NCI-H2171 treated with DMSO at 0.1 percent for 48 hours (cell line): ENCODE measurements at regions not wholly inside any gene's neighbourhood (a gene's known extent, or its start where the extent isn't known, plus 50 kb on each side); places are given as distances from the start of the nearest gene placed in this dataset.
"Not testable (repeated sequence)": the region's sequence is repeated elsewhere in the genome, so short reads cannot be mapped to it uniquely, and the experiment has no call there.

ENCODE experiments used
- DNase-seq: peaks from one replicate; lab custom pipeline; 2025; lab: John Stamatoyannopoulos, UW

DNA sequence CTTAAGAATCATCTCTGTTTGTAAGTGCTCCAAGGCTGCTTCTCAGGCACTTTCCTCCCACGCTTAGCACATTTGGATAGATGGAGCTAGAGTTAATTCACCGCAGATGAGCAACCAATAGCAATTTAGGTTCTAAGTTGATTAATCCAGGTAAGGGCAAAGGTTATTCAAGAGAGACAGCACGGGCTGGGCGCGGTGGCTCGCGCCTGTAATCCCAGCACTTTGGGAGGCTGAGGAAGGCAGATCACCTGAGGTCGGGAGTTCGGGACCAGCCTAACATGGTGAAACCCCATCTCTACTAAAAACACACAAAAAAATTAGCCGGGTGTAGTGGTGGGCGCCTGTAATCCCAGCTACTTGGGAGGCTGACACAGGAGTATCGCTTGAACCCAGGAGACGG is 54.5 kb upstream of the UNC13C start:
- DNase-seq: not testable (repeated sequence)

DNA sequence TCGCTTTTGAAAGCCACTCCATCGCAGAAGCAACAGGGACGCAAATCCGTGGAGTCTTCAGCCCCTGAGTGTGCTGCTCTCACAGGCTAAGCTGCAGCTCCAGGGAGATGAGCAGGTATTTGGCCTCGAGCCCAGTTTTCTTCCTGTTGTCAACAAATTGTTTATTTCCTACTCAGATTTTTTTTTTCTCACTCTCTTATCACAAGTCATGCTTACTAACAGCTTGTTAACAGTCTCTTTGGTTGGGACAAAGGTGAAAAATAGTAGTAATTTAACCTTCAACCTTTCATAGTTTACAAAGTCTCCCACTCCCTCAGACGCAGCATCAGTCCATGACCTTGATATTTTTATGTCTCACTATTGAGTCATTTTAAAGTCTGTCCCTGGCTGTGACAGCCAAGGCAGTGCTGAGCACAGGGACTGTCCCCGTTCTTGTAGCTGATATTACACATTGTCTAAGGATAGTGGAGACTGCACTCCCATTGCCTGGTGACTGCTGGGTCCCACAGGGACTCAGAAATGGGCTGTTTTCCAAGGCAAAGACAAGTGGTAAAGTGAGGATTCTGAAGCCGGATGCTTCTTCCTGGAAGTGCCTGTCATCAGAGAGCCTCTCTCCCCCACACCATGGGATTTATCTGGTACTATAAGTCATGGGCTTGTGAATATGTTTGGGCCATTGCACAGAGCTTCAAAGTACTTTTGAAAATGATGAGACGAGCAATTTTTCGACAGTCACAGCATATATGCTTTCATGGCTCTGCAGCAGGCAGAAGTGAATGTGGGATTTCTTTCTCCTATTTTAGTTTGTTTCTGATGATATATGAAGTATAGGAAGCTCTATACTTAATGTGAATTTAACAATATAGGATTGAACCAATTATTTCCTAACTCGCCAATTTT is 59.8 kb upstream of the UNC13C start:
- DNase-seq: no peak

DNA sequence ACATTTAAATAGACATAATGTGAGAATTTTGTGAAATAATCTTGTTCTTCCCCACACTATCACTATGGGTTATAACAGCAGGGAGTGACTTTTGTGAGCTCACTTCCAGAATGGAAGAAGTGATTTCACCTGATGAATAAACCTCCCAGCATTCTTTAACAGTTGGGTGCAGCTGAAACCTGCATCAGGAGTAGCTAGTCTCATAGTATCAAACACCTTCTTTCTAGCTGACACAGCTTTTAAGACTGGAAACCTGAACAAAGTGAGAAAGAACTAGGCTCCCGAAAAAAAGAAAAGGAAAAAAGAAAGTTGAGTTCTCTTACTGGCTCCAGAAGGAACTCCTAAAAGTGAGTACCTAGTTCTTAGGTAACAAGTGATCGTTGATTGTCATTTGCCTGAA is 61.1 kb upstream of the UNC13C start:
- no peak for DNase-seq

DNA sequence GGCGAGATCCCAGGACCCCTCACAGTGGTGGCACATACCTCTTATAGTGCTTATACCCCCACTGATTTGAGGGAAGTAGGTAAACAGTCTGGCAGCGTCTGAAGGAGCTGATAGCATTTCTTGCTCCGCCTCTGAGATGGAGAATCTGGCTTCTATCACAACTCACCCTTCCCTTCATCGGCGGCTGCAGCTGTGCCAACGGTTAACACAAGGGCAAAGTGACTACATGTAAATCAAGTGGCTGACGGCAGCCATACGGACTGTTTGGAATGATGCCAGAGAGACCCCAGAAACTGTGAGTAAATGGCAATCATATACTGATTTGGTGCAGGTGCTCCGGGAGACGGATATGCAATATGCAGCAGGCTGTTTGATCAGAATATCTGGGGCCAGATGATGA is 66.8 kb upstream of the UNC13C start:
- DNase-seq: no peak

DNA sequence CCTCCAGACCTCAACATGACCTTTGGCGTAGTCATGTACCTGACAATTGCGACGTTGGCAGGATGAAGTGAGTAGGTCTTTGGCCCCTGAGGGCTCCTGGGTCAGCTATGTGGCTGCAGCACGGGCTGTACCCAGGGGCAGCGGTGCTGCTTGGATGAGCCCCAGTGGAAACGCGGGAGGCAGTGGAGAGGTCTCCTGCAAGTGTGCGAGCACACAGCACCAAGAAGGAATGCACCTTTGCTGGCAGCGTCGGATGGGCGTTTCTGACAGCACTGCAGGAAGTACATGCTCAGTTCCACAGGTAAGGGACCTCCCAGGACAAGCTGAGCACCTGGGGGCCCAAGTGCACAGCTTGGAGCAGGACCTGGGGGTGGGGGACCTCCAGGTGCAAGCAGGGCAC is 67.4 kb upstream of the UNC13C start:
- DNase-seq: no peak

DNA sequence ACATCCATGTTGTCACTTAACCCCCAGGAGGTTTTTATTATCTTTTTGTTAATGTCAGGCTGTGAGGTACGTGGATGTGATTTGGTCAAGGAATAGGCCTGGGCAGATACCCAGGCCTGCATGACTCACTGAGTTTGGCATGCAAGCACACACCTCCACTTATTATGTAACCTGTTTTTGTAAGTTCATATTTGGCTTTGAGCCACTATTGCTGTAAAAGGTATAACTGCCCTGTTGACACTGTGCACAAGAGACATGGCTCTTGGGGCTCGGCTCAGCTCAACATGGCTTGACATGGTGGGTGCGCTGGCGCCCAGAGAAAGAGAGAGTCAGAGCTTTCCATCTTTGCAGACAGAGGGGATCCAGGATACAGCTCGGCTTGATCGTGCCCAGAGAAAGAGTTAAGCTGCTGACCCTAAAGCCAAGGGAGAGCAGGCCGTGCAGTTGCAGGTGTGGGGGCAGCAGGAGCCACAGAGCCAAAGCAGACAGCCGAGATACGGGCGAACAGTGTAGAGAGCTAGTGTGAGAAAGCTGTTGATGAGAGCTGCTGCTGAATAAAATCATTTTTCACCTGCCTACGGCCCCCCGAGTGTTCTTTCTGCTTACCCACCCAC is 67.9 kb upstream of the UNC13C start:
- DNase-seq: no peak

DNA sequence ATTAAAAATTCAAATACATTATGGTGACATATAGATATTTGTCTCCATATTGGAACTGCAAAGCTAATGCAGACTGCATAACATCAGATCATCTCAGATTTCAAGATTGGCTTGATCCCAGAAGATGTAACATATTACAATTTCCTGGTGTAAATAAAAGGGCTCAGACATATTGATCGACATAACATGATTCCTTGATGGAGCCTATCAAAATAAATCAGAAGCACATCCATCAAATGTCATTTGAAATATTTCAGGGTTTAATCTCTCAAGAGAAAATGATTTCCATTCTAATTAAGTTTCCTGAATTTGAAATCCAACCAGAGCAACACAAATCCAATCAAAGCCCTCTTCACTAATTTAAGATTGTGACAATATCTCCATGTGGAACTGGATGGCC is 75.1 kb upstream of the UNC13C start:
- DNase-seq: no peak

DNA sequence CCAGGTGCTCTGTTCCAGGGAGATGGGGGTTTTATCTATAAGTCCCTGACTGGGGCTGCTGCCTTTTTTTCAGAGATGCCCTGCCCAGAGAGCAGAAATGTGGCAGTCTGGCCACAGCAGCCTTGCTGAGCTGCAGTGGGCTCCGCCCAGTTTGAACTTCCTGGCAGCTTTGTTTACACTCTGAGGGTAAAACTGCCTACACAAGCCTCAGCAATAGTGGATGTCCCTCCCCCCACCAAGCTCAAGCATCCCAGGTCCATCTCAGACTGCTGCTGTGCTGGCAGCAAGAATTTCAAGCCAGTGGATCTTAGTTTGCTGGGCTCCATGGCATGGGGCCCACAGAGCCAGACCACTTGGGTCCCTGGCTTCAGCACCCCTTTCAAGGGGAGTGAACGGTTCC is 84.8 kb upstream of the UNC13C start:
- not testable (repeated sequence) for DNase-seq

DNA sequence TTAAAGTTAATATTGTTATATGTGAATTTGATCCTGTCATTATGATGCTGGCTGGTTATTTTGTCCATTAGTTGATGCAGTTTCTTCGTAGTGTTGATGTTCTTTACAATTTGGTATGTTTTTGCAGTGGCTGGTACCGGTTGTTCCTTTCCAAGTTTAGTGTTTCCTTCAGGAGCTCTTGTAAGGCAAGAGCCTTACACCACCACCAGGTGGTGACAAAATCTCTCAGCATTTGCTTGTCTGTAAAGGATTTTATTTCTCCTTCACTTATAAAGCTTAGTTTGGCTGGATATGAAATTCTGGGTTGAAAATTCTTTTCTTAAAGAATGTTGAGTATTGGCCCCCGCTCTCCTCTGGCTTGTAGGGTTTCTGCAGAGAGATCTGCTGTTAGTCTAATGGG is 86.4 kb upstream of the UNC13C start:
- DNase-seq: not testable (repeated sequence)

DNA sequence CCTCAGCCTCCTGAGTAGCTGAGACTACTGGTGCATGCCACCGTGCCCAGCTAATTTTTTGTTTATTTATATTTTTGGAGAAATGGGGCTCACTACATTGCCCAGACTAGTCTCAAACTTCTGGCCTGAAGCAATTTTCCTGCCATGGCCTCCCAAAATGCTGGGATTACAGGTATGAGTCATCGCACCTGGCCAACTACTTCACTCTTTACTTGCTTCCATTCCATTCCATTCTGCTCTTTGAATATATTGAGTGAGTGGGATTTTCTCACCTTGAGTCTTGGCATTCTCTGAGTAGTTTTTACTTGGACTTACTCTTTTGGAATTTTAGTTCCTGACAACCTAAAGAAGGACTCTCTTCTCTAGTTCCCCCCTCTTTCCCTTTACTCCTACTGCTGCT is 93.8 kb upstream of the UNC13C start:
- no peak for DNase-seq

DNA sequence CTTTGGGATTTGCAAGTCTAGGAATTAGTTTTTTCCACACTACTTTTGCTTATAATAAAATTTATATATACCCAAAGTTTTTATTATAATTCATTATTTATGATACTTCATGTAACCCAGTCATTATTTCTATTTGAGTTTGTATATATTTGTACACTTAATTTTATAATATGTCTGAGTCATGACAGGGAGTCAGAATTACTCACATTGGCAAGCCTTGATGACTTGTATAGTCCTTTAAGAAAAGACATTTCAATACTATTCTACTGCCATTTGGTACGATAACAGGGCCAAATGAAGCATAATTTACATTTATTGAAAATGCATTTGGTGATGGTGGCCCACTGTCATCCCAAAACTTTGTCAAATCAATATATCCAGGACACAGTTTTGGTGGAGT is 95.9 kb upstream of the UNC13C start:
- DNase-seq: no peak

DNA sequence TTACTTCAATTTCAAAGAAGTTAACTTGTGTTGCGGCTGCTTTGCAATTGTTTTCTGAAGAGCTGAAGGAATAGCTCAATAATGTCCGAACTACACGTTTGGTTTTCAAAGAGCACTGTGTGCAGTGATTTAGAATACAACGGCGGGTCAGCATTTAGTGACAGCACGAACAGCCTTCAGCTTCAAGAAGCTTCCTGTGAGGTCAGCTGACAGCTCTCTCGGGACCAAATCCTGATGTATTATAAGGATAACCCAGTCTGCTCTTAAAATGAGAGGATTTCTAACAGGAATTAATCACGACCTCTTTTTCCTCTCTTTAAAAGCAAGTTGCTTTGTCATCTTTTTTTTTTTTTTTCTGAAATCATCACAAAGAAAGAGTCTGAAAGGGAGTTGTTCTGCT is 97.9 kb upstream of the UNC13C start:
- DNase-seq: no peak

DNA sequence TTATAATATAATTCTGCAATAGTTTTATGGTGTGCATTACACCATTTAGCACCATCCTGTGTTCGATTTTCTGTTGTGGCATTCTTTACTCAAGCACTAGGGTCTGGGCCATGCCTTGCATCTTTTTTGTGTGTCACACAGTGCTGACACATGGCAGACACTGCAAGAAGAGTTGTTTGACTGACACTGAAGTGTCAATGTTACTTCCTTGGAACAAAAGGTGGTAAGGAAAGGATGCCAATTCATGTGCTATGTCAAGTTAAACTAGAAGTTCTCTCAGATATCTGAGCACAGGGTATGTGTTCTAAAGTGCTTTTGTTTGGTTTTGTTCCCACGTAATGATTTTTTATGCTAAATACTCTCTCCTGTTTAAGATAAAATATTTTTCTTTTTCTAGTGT is 102.5 kb upstream of the UNC13C start:
- DNase-seq: no peak

DNA sequence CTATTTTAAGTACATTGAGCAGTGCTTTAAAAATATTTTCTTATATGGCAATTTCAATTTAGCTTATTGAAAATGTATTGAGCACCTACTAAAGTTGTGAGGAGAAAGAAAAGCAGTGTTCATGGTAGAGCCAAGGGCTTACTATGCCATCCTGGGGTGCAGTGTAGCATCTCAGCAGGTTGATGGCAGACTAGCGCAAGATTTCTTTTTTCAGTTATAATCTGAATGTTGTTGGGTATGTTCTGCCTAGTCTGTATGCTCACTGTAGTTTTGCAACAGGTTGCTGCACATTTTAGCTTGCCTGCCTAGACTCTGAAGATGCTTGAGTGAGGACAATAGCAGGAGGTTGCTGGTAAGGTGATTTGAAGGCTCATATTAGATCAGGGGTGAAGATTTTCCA is 103.1 kb upstream of the UNC13C start:
- DNase-seq: no peak

DNA sequence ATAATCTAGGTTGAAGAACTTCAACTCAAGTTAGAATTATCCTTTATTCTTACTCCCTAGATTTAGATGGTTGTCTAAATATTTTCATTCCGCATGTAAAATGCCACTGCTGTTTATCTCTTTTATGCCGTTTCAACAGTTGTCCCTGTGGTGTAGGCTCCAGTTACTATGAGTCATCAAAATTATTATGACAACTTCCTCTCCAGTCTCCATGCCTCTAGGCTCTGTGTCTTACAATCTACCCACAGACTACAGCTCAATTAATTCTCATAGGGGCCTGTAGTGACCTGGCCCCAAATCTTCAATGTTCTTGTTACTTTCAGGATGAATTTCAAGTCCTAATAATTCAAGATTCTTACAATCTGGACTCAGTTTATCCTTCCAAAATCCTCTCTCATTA is 105.8 kb upstream of the UNC13C start:
- DNase-seq: no peak

DNA sequence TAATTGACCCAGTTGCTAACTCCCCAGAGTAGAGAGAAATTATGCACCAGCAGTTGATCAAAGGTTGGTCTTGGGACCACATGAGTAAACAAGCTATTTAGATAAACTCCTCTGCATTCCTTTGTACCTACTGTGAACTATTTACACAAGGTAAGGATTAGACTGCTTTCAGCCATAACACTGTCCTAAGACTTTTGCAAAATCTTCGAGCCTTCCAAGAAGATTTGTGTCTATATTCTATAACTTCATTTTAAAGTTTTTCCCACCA is 108.5 kb upstream of the UNC13C start:
- DNase-seq: no peak

DNA sequence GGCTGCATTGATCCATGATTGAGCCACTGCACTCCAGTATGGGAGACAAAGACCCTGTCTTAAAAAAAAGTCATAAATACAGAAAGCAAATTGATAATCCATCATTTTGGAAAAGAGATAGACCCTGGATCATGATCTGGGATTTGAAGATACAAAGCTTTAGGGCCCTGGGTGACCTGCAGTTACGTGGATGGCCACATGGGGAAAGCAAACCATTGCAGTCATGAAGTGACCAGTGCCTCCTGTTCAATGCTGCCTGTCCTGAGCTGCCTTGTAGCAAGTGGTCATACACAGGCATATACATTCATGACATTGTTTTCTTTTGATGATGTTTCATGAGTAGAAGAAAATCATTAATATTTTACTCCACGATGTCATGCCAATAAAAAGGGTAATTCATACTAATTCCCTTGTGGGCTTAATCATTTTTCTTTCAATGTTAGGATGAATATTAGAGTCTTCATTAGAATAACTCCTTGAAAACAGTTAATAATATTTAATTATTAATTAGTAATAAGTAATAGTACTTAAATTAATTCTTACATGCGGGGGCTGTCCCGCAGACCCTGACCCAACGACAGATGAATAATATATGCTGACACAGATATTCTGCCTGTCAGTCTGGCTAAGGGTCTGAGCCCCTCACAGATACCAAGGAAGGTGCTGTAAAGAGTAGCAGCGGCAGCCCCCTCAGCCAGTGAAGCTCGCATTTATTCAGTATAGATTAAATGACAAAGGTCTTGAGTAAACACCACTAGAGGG is 109.0 kb upstream of the UNC13C start:
- no peak for DNase-seq

DNA sequence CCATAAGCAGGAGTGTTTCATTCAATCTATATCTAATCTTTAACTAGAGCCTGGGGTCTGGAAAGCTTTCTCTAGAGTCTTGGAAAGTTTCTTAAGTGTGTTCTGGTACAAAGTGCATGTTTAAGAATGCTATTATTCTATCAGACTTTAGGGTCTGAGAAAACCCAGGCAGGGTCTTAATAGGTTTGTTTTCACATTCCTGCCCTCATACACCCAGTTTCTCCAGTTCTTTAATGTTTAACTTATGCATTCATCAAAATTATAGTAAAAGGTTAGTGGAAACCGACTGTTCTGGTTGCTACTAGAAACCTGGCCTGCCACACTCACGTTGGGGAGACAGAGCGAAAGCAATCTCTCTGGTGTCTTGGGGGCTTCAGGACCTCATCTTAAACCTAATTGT is 102.9 kb upstream of the WDR72 start:
- DNase-seq: no peak

DNA sequence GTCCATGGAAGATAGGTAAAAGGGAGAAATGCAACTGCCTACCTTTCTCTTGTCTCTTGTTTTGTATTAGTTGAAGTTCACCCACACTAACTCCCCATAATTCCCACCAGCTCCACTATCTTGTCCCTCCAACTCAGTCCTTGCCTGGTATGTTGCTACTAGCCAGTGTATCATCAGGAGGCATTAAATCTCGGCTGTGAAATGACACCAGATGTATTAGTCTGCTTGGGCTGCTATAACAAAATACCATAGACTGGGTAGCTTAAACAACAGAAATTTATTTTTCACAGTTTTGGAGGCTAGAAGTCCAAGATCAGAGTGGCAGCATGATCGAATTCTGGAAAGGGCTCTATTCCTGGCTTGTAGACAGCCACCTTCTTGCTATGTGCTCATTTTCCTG is 102.3 kb upstream of the WDR72 start:
- DNase-seq: no peak

DNA sequence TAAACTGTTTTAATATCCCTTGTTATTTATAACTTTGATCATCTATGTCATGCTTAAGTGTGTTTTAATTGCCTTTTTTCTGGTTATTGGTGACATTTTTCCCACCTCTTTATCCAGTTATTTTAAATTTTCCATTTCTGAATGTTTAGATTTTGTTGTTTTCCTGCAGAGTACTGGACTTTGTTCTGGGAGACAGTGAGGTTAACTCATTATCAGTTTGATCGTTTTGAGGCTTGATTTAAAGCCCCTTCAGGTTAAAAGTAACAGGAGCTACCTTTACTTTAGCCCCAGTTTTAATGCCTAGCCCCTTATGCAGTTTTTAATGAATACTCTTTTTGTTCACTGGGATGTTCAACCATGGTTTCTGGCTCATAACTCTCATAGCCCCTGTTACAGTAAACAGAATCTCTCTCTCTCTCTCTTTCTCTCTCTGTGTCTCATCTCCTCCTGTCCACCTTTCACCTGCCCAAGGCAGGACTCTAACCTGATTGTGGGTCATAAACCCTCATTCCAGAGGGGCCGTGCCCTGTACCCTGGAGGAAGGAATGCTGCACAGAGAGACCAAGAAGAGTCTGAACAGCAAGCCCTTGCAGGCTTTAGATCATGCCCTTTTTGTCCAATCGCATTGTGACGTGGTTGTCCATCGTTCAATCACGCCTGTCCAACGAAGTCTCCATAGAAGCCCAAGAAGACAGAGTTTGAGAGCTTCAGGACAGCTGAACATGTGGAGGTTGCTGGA is 91.8 kb upstream of the WDR72 start:
- no peak for DNase-seq

DNA sequence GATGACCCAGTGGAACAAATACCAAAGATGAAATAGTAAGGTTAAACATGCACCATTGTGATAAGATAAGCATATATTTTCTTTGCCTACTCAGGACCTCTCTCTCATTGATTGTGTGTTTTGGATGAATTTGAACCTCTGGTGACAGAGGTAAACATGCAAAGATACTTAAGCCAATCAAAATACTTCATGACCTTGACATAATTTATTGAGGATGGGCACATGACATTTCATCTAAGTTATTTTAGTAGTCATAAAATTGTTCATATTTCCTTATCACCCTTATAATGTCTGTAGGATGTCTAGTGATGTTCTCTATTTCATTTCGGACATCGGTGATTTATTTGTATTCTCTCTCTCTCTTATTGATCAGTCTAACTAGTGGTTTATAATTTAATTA is 88.3 kb upstream of the WDR72 start:
- no peak for DNase-seq

DNA sequence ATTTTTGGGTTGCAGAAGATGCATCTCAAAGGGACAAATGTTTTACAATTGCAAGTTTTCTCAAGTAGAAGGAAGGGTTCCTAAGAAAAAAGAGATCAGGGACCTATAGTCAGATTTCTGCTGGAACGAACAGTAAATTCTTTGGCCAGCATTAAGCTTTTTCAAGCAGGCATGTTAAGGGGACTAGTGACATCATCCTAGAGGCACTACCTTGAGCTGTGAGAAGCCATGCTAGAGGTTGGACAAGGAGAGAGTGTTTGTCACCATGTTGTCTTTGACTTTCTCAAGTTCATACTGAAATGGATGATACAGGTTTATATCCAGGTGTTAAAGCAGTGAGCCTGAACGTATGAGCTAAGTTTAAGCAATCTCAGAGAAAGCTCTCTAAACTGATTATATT is 85.2 kb upstream of the WDR72 start:
- no peak for DNase-seq
